NB4 (cell line): ENCODE measurements at regions not wholly inside any gene's neighbourhood (a gene's known extent, or its start where the extent isn't known, plus 50 kb on each side); places are given as distances from the start of the nearest gene placed in this dataset.

Experiments used
- CTCF ChIP-seq: IDR thresholded peaks from one replicate; pipeline ENCODE4 v1.5.1; 2012; ENCODE audit warnings: low read depth, low read length
- POLR2A ChIP-seq: IDR thresholded peaks from 2 replicates; pipeline ENCODE4 v1.6.1; 2011; ENCODE audit warnings: mild to moderate bottlenecking; ENCODE audit not compliant: insufficient read length; ENCODE audit errors: extremely low read depth
- TF ChIP-seq, protein P1 (sequence below): IDR thresholded peaks from 2 replicates; pipeline ENCODE4 v1.6.1; 2011; ENCODE audit warnings: low read depth, low read length

- no peak for TF ChIP-seq CTCF
- TF ChIP-seq POLR2A, result no peak
- TF ChIP-seq, protein P1, sequence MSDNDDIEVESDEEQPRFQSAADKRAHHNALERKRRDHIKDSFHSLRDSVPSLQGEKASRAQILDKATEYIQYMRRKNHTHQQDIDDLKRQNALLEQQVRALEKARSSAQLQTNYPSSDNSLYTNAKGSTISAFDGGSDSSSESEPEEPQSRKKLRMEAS, result no peak
Observed at GRCh38 chr6:71066153-71066552, 109.3 kb upstream of the B3GAT2 start.
